ENCODE measurements at regions not wholly inside any gene's neighbourhood (a gene's known extent, or its start where the extent isn't known, plus 50 kb on each side); places are given as distances from the start of the nearest gene placed in this dataset.
"Not testable (repeated sequence)": the region's sequence is repeated elsewhere in the genome, so short reads cannot be mapped to it uniquely, and the experiment has no call there.

DNA sequence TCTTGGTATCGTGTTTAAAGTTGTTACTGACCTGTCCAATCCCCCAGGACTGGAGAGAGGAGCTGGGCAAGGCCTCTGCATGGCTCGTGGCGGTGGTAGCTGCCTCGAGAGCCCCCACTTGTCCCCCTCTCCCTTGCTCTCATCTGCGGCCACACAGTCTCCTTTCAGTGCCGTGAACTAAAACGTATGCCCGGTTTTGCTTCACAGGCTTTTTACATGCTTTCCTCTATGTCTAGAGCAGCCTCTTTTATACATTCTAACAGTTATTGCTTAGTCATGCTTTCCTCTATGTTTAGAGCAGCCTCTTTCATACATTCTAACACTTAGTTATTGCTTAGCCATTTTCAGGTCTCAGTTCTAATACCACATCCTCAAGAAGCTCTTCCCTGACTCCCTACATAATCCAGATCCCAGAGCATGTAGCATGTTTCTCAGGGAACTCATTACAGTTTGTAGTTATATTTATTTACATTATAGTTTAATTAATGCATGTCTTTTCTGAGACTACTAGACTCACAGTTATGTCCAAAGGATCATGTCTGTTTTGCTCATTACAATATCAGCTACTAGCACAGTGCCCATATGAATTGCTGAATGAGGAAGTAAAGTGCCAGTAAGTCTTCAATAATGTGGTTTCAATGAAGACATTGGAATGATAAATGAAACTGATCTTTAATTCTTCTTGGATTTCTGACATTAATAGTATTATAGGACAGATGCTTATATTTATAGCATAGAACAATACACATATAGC lies 66.5 kb upstream of the TBL1XR1 start:
- Mint-ChIP-seq H3K27ac (peak overlapping the region; percentile 49 to 86 (median 60)), H3K4me1 (peaks cover 12% of the 10 kb centered on the region), H3K9me3 (no peaks in the 10 kb centered on the region), H3K27me3 (ENCODE audit: low read depth) (no peaks in the 10 kb centered on the region), H3K4me3 (no peak overlapping the region), H3K36me3 (ENCODE audit: low read depth) (no peaks in the 10 kb centered on the region)
- TF ChIP-seq, protein P1, sequence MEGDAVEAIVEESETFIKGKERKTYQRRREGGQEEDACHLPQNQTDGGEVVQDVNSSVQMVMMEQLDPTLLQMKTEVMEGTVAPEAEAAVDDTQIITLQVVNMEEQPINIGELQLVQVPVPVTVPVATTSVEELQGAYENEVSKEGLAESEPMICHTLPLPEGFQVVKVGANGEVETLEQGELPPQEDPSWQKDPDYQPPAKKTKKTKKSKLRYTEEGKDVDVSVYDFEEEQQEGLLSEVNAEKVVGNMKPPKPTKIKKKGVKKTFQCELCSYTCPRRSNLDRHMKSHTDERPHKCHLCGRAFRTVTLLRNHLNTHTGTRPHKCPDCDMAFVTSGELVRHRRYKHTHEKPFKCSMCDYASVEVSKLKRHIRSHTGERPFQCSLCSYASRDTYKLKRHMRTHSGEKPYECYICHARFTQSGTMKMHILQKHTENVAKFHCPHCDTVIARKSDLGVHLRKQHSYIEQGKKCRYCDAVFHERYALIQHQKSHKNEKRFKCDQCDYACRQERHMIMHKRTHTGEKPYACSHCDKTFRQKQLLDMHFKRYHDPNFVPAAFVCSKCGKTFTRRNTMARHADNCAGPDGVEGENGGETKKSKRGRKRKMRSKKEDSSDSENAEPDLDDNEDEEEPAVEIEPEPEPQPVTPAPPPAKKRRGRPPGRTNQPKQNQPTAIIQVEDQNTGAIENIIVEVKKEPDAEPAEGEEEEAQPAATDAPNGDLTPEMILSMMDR (IDR thresholded peaks at IDR 0.05; ENCODE audit: unreplicated experiment in 3 of 3), result no peak

DNA sequence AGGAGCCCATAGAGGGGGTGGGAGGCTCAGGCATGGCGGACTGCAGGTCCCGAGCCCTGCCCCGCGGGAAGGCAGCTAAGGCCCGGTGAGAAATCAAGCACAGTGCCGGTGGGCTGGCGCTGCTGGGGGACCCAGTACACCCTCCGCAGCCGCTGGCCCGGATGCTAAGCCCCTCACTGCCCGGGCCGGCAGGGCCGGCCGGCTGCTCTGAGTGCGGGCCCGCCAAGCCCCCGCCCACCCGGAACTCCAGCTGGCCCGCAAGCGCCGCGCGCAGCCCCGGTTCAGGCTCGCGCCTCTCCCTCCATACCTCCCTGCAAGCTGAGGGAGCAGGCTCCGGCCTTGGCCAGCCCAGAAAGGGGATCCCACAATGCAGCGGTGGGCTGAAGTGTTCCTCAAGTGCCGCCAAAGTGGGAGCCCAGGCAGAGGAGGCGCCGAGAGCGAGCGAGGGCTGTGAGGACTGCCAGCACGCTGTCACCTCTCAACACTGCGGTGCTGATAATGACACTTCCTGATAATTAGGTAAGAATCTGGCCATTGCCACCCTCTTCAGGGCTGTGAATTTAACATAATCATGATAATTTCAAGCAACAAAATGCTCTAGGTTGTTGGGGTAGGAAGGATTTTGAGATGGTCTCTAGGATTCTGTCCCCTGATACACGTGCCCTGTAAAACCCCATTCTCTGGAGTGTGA lies 74.7 kb upstream of the TBL1XR1 start:
- not testable (repeated sequence) for H3K27ac Mint-ChIP-seq; H3K4me3 Mint-ChIP-seq; H3K27me3 Mint-ChIP-seq (ENCODE audit: low read depth); H3K4me1 Mint-ChIP-seq
- Mint-ChIP-seq H3K36me3 (ENCODE audit: low read depth) (peaks cover 11% of the 10 kb centered on the region), H3K9me3 (peaks cover 21% of the 10 kb centered on the region)

DNA sequence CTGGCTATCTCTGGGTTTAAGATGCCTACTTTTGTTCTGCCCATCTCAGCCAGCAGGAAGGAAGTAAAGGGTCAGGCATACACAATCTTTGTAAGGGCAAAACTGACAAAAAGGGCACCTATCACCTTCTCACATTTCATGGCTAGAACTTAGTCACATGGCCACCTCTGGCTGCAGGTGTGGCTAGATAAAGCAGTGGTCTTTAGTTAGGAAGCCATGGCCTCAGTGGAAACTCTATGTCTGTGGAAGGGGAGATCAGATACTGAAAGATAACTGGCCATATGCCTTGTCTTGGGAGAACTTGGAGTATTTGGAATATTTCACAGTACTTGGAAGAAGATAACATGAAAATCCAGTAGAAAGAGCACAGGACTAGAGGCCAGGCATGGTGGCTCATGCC lies 80.7 kb upstream of the TBL1XR1 start:
- TF ChIP-seq, protein P1 (IDR thresholded peaks at IDR 0.05; ENCODE audit: unreplicated experiment in 3 of 3), result no peak
- H3K27me3 Mint-ChIP-seq (ENCODE audit: low read depth), result no peaks in the 10 kb centered on the region
- H3K36me3 Mint-ChIP-seq (ENCODE audit: low read depth), result no peaks in the 10 kb centered on the region
- H3K4me1 Mint-ChIP-seq, result peaks cover 17% of the 10 kb centered on the region
- no peak overlapping the region for H3K4me3 Mint-ChIP-seq
- H3K27ac Mint-ChIP-seq, result no peak overlapping the region
- H3K9me3 Mint-ChIP-seq, result peaks cover 3% of the 10 kb centered on the region

DNA sequence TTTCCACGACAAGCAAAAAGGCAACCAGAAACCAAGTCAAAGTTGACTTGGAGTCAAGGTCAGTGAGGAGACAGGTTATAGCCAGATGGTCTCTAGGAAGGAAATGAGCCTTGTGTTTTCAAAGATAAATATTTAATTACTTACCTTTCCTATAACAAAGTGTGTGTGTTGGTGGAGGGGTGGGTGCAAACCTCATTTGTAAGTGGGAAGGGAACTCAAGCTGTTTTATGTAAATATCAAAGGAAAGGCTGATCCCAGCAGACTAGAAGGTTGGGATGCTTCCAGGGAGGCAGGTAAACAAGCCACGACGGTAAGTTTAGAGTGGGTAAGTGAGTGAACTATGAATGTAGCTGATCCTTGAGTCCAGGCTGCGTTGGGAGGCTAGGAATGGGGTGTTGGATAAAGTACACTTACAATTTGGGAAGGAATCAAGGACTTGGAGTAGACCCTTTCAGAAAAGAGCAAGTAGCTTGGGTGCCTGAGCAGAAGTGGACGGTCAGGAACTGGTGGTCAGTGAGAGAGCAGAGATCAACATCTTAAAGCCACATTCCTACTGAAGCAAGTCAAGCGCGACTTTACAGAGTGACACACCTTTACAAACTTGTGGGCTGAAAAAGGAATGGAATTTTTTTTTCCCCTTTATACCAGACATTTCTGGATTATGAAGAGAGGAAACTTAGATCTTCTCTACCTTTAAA lies 82.0 kb upstream of the TBL1XR1 start:
- TF ChIP-seq, protein P1 (IDR thresholded peaks at IDR 0.05; ENCODE audit: unreplicated experiment in 3 of 3), result no peak

DNA sequence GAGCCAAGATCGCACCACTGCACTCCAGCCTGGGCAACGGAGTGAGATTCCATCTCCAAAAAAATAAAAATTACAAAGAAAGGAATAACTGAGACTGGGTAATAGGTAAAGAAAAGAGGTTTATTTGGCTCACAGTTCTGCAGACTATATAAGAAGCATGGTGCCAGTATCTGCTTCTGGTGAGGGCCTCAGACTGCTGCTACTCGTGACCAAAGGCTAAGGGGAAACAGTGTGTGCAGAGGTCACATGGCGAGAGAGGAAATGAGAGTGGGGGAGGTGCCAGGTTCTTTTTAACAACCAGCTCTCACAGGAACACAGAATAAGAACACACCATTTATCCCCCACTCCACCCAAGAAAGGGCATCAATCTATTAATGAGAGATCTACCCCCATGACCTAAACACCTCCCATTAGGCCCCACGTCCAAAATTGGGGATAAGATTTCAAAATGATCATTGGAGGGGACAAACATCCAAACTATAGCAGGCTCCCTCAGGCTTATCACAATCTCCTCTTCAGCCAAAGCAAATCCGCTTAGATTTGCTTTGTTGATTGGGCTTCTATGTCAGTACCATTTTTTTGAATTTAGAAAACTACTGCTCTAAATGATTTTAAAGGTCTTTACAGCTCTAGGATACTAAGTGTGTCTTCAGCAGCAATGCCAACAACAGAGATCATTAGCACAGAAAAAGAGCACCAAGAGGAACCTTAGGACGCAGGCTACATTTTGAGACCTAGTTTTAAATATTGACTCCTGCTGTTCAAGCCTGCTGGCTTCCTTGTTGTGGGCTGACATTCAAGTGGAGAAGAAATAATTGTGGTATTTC lies 84.2 kb upstream of the TBL1XR1 start:
- H3K27me3 Mint-ChIP-seq (ENCODE audit: low read depth), result no peaks in the 10 kb centered on the region
- H3K27ac Mint-ChIP-seq, result peak overlapping the region in 2 of 3 experiments; percentile 8 to 74
- peaks cover 19% of the 10 kb centered on the region for H3K4me1 Mint-ChIP-seq
- no peaks in the 10 kb centered on the region for H3K36me3 Mint-ChIP-seq (ENCODE audit: low read depth)
- TF ChIP-seq, protein P1 (IDR thresholded peaks at IDR 0.05; ENCODE audit: unreplicated experiment in 3 of 3), result no peak
- no peaks in the 10 kb centered on the region for H3K9me3 Mint-ChIP-seq
- no peak overlapping the region for H3K4me3 Mint-ChIP-seq

More for the DNA sequence above, 82.0 kb upstream of the TBL1XR1 start:
- Mint-ChIP-seq H3K27ac (peak overlapping the region in 2 of 3 experiments; percentile 37 to 93), H3K36me3 (ENCODE audit: low read depth) (no peaks in the 10 kb centered on the region), H3K9me3 (no peaks in the 10 kb centered on the region), H3K4me3 (no peak overlapping the region), H3K4me1 (peaks cover 19% of the 10 kb centered on the region), H3K27me3 (ENCODE audit: low read depth) (no peaks in the 10 kb centered on the region)

All from nephron (organoid).